GM12892 (cell line): ENCODE measurements at regions not wholly inside any gene's neighbourhood (a gene's known extent, or its start where the extent isn't known, plus 50 kb on each side); places are given as distances from the start of the nearest gene placed in this dataset.

Experiments
- POLR2A ChIP-seq: IDR thresholded peaks from 2 replicates; pipeline ENCODE4 v1.6.1; 2011; ENCODE audit warnings: low read depth, low read length, control low read depth
- POLR2AphosphoS5 ChIP-seq: IDR thresholded peaks from 2 replicates; pipeline ENCODE4 v1.6.1; 2011; ENCODE audit warnings: low read depth, low read length, control low read depth

DNA sequence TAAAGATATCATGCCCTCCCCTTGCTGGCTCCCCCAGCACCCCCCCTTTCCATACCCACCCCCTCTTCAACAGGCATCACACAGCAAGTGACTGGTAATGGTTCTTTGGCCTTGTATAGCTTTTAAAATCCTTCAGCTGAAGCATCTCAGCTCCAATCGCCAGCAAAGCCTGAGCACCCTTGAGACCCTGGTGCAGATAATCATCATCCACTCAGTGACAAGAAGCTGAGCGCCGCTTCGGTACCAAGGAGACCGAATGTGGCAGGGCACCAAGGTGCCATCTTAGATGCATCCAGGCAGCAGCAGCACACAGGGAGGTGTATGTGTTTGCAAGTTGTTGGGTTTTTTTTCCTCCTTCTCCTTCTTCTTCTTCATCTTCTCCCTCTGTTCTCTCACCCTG lies 232.7 kb downstream of the BCL11A start:
- TF ChIP-seq POLR2AphosphoS5 (no peak), POLR2A (no peak)
